CD14-positive monocyte (primary cell): ENCODE measurements at regions not wholly inside any gene's neighbourhood (a gene's known extent, or its start where the extent isn't known, plus 50 kb on each side); places are given as distances from the start of the nearest gene placed in this dataset.

Experiments used
- DNase-seq, 3 donors: peaks; one replicate each; pipeline ENCODE4 v3.0.0-alpha.2; 2011 to 2022
- H2AFZ ChIP-seq: 2 replicates; pipeline ENCODE4 v1.6.0; 2012; ENCODE audit warnings: mild to moderate bottlenecking, low read depth, low read length, inconsistent platforms; ENCODE audit not compliant: insufficient read depth, poor library complexity, severe bottlenecking
- H3K27ac ChIP-seq, 2 donors: 1 replicate in 1 of 2; 2 replicates in 1 of 2; pipeline ENCODE4 v1.5.1; 2012 to 2013; ENCODE audit warnings: low read length in 2 of 2, control low read depth in 1 of 2, inconsistent platforms in 1 of 2, low read depth in 1 of 2, mild to moderate bottlenecking in 1 of 2
- H3K27me3 ChIP-seq, 2 donors: one replicate each; pipeline versions ENCODE4 v1.6.0 to v1.6.1; 2011 to 2013; ENCODE audit warnings: low read length in 2 of 2; ENCODE audit not compliant: control insufficient read depth in 2 of 2, insufficient read depth in 2 of 2
- H3K36me3 ChIP-seq, 2 donors: replicated peaks in 1 of 2; 1 replicate in 1 of 2; 2 replicates in 1 of 2; pipeline versions ENCODE4 v1.5.1 to v1.6.1; 2012 to 2013; ENCODE audit warnings: low read length in 2 of 2, control low read depth in 1 of 2, inconsistent platforms in 1 of 2, mild to moderate bottlenecking in 1 of 2; ENCODE audit not compliant: insufficient read depth in 2 of 2, control insufficient read depth in 1 of 2
- H3K4me1 ChIP-seq, 2 donors: 1 replicate in 1 of 2; 2 replicates in 1 of 2; pipeline versions ENCODE4 v1.5.1 to v1.6.1; 2012 to 2013; ENCODE audit warnings: low read length in 2 of 2, control low read depth in 1 of 2, inconsistent platforms in 1 of 2, mild to moderate bottlenecking in 1 of 2, moderate library complexity in 1 of 2; ENCODE audit not compliant: insufficient read depth in 2 of 2, control insufficient read depth in 1 of 2
- H3K4me2 ChIP-seq: replicated peaks from 2 replicates; pipeline ENCODE3; 2012; ENCODE audit warnings: low read length, moderate library complexity, mild to moderate bottlenecking; ENCODE audit not compliant: poor library complexity, severe bottlenecking; ENCODE audit errors: extremely low read depth
- H3K4me3 ChIP-seq, 3 experiments: fragments of 200-600 bp in 1 of 3; sonication (generic) in 1 of 3; replicated peaks in 1 of 3; 1 replicate in 2 of 3; 2 replicates in 1 of 3; pipeline ENCODE4 v1.5.1; 2011 to 2013; ENCODE audit warnings: low read length in 3 of 3, mild to moderate bottlenecking in 3 of 3, control low read depth in 2 of 3, low read depth in 2 of 3, inconsistent platforms in 1 of 3, moderate library complexity in 1 of 3
- H3K79me2 ChIP-seq: 2 replicates; pipeline ENCODE4 v1.6.0; 2012; ENCODE audit warnings: mild to moderate bottlenecking, control low read depth, inconsistent platforms, low read length, moderate library complexity; ENCODE audit not compliant: insufficient read depth
- H3K9ac ChIP-seq: 2 replicates; pipeline ENCODE4 v1.6.0; 2017; ENCODE audit warnings: low read length, mild to moderate bottlenecking; ENCODE audit not compliant: insufficient read depth, poor library complexity, severe bottlenecking
- H3K9me3 ChIP-seq, 2 donors: replicated peaks in 1 of 2; 1 replicate in 1 of 2; 2 replicates in 1 of 2; pipeline versions ENCODE4 v1.5.1 to v1.6.1; 2012 to 2013; ENCODE audit warnings: low read length in 2 of 2, control low read depth in 1 of 2; ENCODE audit not compliant: control insufficient read depth in 1 of 2, insufficient read depth in 1 of 2
- H4K20me1 ChIP-seq: 2 replicates; pipeline ENCODE4 v1.6.0; 2012; ENCODE audit warnings: mild to moderate bottlenecking, low read length, control low read depth, moderate library complexity; ENCODE audit not compliant: insufficient read depth
- H3K27ac Mint-ChIP-seq, 7 donors: one replicate each; pipeline ENCODE4 v1.8.0; 2020; ENCODE audit warnings: mild to moderate bottlenecking in 7 of 7, mixed read lengths in 7 of 7, moderate library complexity in 6 of 7, inconsistent platforms in 2 of 7
- H3K27me3 Mint-ChIP-seq, 3 donors: one replicate each; pipeline ENCODE4 v1.8.0; 2021 to 2022; ENCODE audit warnings: low read depth in 3 of 3, mild to moderate bottlenecking in 3 of 3, mixed read lengths in 3 of 3, moderate library complexity in 3 of 3, inconsistent platforms in 1 of 3
- H3K36me3 Mint-ChIP-seq, 2 donors: one replicate each; pipeline ENCODE4 v1.8.0; 2020; ENCODE audit warnings: mixed read lengths in 2 of 2, inconsistent platforms in 1 of 2, mild to moderate bottlenecking in 1 of 2
- H3K4me1 Mint-ChIP-seq: one replicate; pipeline ENCODE4 v1.8.0; 2020; ENCODE audit warnings: mild to moderate bottlenecking, mixed read lengths
- H3K4me3 Mint-ChIP-seq, 2 donors: one replicate each; pipeline ENCODE4 v1.8.0; 2020; ENCODE audit warnings: mild to moderate bottlenecking in 2 of 2, mixed read lengths in 2 of 2, moderate library complexity in 1 of 2
- H3K9me3 Mint-ChIP-seq, 7 donors: one replicate each; pipeline ENCODE4 v1.8.0; 2020 to 2022; ENCODE audit warnings: mixed read lengths in 7 of 7, mild to moderate bottlenecking in 6 of 7, moderate library complexity in 6 of 7, inconsistent platforms in 2 of 7
- WGBS: methylation state at CpG from one replicate; pipeline ENCODE4 v1.1.5; 2013; ENCODE audit warnings: missing lambda C conversion rate; ENCODE audit not compliant: insufficient coverage; 5-methylcytosine and 5-hydroxymethylcytosine counted together
- intact Hi-C, 2 donors: fragments of 100-400 bp; cut with micrococcal nuclease; formaldehyde crosslinking; loops; one replicate each; pipeline versions ENCODE4 v1.15.0 to v1.15.1; 2023
- TF ChIP-seq, protein P1 (sequence below): fragments of 200-600 bp; IDR thresholded peaks from one replicate; pipeline ENCODE4 v1.8.0; 2022; ENCODE audit warnings: antibody characterized with exemption, mild to moderate bottlenecking

DNA sequence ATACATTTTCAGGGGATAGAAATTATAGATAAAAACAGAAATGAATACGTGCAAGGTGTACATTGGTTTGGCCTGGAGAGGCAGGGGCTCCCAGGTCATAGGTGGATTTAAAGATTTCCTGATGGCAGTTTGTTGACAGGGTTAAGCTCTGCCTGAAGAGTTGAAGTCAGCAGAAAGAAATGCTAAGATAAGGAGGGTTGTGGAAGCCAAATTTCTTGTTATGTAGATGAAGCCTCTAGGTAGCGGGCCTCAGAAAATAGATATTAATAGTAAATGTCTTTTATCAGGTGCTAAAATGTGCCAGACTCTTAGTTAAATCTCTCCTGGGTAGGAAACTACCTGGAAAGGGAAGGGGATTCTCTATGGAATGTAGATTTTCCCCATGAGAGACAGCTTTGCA is 188.8 kb downstream of the CDH26 start:
- intact Hi-C loops = loop anchor here in 1 of 2 donors (10.0 kb wide), 1 partner anchor 108 kb away; no protein-coding TSS in a partner anchor
- no peak overlapping the region for H3K4me2 ChIP-seq
- H3K27ac ChIP-seq = no peak overlapping the region
- TF ChIP-seq, protein P1, sequence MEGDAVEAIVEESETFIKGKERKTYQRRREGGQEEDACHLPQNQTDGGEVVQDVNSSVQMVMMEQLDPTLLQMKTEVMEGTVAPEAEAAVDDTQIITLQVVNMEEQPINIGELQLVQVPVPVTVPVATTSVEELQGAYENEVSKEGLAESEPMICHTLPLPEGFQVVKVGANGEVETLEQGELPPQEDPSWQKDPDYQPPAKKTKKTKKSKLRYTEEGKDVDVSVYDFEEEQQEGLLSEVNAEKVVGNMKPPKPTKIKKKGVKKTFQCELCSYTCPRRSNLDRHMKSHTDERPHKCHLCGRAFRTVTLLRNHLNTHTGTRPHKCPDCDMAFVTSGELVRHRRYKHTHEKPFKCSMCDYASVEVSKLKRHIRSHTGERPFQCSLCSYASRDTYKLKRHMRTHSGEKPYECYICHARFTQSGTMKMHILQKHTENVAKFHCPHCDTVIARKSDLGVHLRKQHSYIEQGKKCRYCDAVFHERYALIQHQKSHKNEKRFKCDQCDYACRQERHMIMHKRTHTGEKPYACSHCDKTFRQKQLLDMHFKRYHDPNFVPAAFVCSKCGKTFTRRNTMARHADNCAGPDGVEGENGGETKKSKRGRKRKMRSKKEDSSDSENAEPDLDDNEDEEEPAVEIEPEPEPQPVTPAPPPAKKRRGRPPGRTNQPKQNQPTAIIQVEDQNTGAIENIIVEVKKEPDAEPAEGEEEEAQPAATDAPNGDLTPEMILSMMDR = no peak
- 95% methylated on average over 2 of the region's 2 CpGs for WGBS
- no peak overlapping the region for H2AFZ ChIP-seq
- Mint-ChIP-seq H3K36me3 (peaks cover 6 to 29% of the 10 kb centered on the region in 2 donors), H3K4me1 (peaks cover 20% of the 10 kb centered on the region), H3K4me3 (no peak overlapping the region), H3K27ac (no peak overlapping the region), H3K9me3 (peaks cover 0 to 5% (median 0%) of the 10 kb centered on the region in 7 donors), H3K27me3 (peaks cover 0 to 7% (median 4%) of the 10 kb centered on the region in 3 donors)
- H3K36me3 ChIP-seq = peaks cover 0 to 4% of the 10 kb centered on the region in 2 donors
- H3K4me3 ChIP-seq = no peak overlapping the region
- H3K27me3 ChIP-seq = no peaks in the 10 kb centered on the region
- H3K9me3 ChIP-seq = no peaks in the 10 kb centered on the region
- H3K79me2 ChIP-seq = no peaks in the 10 kb centered on the region
- no peak for DNase-seq
- peaks cover 7 to 11% of the 10 kb centered on the region in 2 donors for H3K4me1 ChIP-seq
- no peaks in the 10 kb centered on the region for H4K20me1 ChIP-seq
- no peak overlapping the region for H3K9ac ChIP-seq

DNA sequence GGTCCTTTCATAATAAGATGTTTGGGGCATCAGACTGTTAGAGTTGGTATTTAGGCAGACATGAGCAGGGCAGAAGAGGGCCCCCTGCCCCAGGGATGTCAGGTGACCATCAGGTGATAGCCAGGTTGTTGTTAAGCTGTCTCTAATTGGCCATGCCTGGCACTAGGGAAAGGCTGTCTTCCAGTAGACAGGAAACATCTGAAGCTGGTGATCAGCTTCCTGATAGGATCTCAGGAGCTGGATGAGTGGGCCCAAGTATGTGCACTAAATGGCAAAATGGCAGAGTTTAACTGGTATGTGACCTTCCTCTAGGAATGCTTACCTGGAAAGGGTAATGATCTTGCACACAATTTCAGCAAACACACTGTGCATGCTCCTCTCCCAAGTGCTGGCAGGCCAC is 190.7 kb downstream of the CDH26 start:
- Histone ChIP-seq H3K4me2 (no peak overlapping the region), H3K4me1 (peaks cover 7 to 11% of the 10 kb centered on the region in 2 donors), H3K36me3 (peaks cover 0 to 4% of the 10 kb centered on the region in 2 donors), H3K79me2 (no peaks in the 10 kb centered on the region), H4K20me1 (no peaks in the 10 kb centered on the region), H3K4me3 (no peak overlapping the region), H3K27ac (no peak overlapping the region), H3K27me3 (no peaks in the 10 kb centered on the region), H2AFZ (no peak overlapping the region), H3K9ac (no peak overlapping the region), H3K9me3 (no peaks in the 10 kb centered on the region)
- intact Hi-C loops = loop anchor here in 1 of 2 donors (10.0 kb wide), 1 partner anchor 106 kb away; no protein-coding TSS in a partner anchor
- Mint-ChIP-seq H3K4me1 (peaks cover 15% of the 10 kb centered on the region), H3K4me3 (no peak overlapping the region), H3K27ac (no peak overlapping the region), H3K9me3 (peaks cover 0 to 5% (median 0%) of the 10 kb centered on the region in 7 donors), H3K27me3 (peaks cover 0 to 7% (median 4%) of the 10 kb centered on the region in 3 donors), H3K36me3 (peaks cover 6 to 29% of the 10 kb centered on the region in 2 donors)
- TF ChIP-seq, protein P1 = no peak
- DNase-seq = no peak
